Endothelial cell of umbilical vein (primary cell): ENCODE measurements at regions not wholly inside any gene's neighbourhood (a gene's known extent, or its start where the extent isn't known, plus 50 kb on each side); places are given as distances from the start of the nearest gene placed in this dataset.
"Not testable (repeated sequence)": the region's sequence is repeated elsewhere in the genome, so short reads cannot be mapped to it uniquely, and the experiment has no call there.

ENCODE experiments used
- EZH2 ChIP-seq: IDR thresholded peaks from 2 replicates; pipeline ENCODE4 v1.6.1; 2012; ENCODE audit warnings: borderline replicate concordance, low read depth, mild to moderate bottlenecking, moderate library complexity, low read length, inconsistent platforms; ENCODE audit not compliant: severe bottlenecking
- POLR2A ChIP-seq: IDR thresholded peaks from 2 replicates; pipeline ENCODE4 v1.6.1; 2012; ENCODE audit warnings: low read depth, mild to moderate bottlenecking, control low read depth, low read length
- POLR2AphosphoS5 ChIP-seq: IDR thresholded peaks from 2 replicates; pipeline ENCODE4 v1.6.1; 2012; ENCODE audit warnings: low read depth, mild to moderate bottlenecking, control low read depth, low read length, moderate library complexity; ENCODE audit not compliant: insufficient read depth
- TF ChIP-seq, protein P1 (sequence below), 2 donors: IDR thresholded peaks; 1 replicate in 1 of 2; 2 replicates in 1 of 2; pipeline ENCODE4 v1.5.1; 2011; ENCODE audit warnings: low read length in 2 of 2, mild to moderate bottlenecking in 2 of 2, moderate library complexity in 2 of 2, control low read depth in 1 of 2, inconsistent platforms in 1 of 2, low read depth in 1 of 2; ENCODE audit not compliant: insufficient read depth in 1 of 2; ENCODE audit errors: extremely low read depth in 1 of 2

- not testable (repeated sequence) for TF ChIP-seq POLR2A, EZH2, POLR2AphosphoS5
- TF ChIP-seq, protein P1, sequence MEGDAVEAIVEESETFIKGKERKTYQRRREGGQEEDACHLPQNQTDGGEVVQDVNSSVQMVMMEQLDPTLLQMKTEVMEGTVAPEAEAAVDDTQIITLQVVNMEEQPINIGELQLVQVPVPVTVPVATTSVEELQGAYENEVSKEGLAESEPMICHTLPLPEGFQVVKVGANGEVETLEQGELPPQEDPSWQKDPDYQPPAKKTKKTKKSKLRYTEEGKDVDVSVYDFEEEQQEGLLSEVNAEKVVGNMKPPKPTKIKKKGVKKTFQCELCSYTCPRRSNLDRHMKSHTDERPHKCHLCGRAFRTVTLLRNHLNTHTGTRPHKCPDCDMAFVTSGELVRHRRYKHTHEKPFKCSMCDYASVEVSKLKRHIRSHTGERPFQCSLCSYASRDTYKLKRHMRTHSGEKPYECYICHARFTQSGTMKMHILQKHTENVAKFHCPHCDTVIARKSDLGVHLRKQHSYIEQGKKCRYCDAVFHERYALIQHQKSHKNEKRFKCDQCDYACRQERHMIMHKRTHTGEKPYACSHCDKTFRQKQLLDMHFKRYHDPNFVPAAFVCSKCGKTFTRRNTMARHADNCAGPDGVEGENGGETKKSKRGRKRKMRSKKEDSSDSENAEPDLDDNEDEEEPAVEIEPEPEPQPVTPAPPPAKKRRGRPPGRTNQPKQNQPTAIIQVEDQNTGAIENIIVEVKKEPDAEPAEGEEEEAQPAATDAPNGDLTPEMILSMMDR (IDR thresholded peaks at IDR 0.05; ENCODE audit: extremely low read depth in 1 of 2, insufficient read depth in 1 of 2, low read depth in 1 of 2, low read length in 2 of 2), result not testable (repeated sequence)
Measured at GRCh38 chr14:19059066-19059465, 91.8 kb downstream of the POTEM start.
